ENCODE measurements at regions not wholly inside any gene's neighbourhood (a gene's known extent, or its start where the extent isn't known, plus 50 kb on each side); places are given as distances from the start of the nearest gene placed in this dataset.

DNA sequence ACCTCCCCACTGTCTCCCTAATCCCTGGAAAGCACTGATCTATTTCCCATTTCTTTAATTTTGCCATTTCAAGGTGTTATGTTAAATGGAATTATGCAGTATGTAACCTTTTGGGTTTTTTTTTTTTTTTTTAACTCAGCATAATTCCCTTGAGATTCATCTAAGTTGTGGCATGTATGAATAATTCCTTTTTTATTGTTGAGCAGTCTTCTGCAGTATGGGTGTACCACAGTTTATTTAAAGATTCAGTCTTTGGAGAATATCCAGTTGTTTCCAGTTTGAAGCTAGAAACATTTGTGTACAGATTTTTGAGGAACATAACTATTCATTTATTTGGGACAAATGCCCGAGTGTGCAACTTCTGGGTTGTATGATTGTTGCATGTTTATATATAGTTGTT lies 162.2 kb upstream of the FAM78B start:
- TF ChIP-seq, protein P1, sequence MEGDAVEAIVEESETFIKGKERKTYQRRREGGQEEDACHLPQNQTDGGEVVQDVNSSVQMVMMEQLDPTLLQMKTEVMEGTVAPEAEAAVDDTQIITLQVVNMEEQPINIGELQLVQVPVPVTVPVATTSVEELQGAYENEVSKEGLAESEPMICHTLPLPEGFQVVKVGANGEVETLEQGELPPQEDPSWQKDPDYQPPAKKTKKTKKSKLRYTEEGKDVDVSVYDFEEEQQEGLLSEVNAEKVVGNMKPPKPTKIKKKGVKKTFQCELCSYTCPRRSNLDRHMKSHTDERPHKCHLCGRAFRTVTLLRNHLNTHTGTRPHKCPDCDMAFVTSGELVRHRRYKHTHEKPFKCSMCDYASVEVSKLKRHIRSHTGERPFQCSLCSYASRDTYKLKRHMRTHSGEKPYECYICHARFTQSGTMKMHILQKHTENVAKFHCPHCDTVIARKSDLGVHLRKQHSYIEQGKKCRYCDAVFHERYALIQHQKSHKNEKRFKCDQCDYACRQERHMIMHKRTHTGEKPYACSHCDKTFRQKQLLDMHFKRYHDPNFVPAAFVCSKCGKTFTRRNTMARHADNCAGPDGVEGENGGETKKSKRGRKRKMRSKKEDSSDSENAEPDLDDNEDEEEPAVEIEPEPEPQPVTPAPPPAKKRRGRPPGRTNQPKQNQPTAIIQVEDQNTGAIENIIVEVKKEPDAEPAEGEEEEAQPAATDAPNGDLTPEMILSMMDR (tag by site-specific recombination; IDR thresholded peaks at IDR 0.05) = no peak
- no peak for TF ChIP-seq ZNF121 (tag by site-specific recombination; IDR thresholded peaks at IDR 0.05)
- no peak for TF ChIP-seq ZNF76 (tag by site-specific recombination; IDR thresholded peaks at IDR 0.05; ENCODE audit: borderline replicate concordance, low read depth)
- TF ChIP-seq ZNF549 (tag by site-specific recombination; IDR thresholded peaks at IDR 0.05) = no peak
- TF ChIP-seq YY1 (tag by site-specific recombination; IDR thresholded peaks at IDR 0.05) = no peak
- no peak for TF ChIP-seq ZNF335 (tag by site-specific recombination; conservative IDR thresholded peaks at IDR 0.05)
